Muscle of leg (tissue), 3 donors: ENCODE measurements at regions not wholly inside any gene's neighbourhood (a gene's known extent, or its start where the extent isn't known, plus 50 kb on each side); places are given as distances from the start of the nearest gene placed in this dataset.
"Not testable (repeated sequence)": the region's sequence is repeated elsewhere in the genome, so short reads cannot be mapped to it uniquely, and the experiment has no call there.

Source experiments
- DNase-seq: peaks from one replicate; pipeline ENCODE4 v3.0.0; 2013
- H3K27ac ChIP-seq: one replicate; pipeline ENCODE4 v1.5.1; 2013; ENCODE audit warnings: mild to moderate bottlenecking, low read length, control low read depth
- H3K27me3 ChIP-seq: one replicate; pipeline ENCODE4 v1.6.1; 2013; ENCODE audit warnings: low read length; ENCODE audit not compliant: control insufficient read depth, insufficient read depth
- H3K36me3 ChIP-seq: one replicate; pipeline ENCODE4 v1.6.1; 2013; ENCODE audit warnings: low read length; ENCODE audit not compliant: control insufficient read depth, insufficient read depth
- H3K4me1 ChIP-seq: one replicate; pipeline ENCODE4 v1.6.1; 2013; ENCODE audit warnings: low read length; ENCODE audit not compliant: control insufficient read depth, insufficient read depth
- H3K4me3 ChIP-seq: one replicate; pipeline ENCODE4 v1.5.1; 2013; ENCODE audit warnings: low read length, control low read depth
- H3K9me3 ChIP-seq: replicated peaks from 2 replicates; pipeline ENCODE4 v1.6.1; 2013; ENCODE audit warnings: low read depth, low read length; ENCODE audit not compliant: control insufficient read depth
- WGBS: methylation state at CpG from one replicate; pipeline ENCODE4 v1.1.5; 2013; ENCODE audit warnings: missing lambda C conversion rate; ENCODE audit not compliant: insufficient coverage; 5-methylcytosine and 5-hydroxymethylcytosine counted together

DNA sequence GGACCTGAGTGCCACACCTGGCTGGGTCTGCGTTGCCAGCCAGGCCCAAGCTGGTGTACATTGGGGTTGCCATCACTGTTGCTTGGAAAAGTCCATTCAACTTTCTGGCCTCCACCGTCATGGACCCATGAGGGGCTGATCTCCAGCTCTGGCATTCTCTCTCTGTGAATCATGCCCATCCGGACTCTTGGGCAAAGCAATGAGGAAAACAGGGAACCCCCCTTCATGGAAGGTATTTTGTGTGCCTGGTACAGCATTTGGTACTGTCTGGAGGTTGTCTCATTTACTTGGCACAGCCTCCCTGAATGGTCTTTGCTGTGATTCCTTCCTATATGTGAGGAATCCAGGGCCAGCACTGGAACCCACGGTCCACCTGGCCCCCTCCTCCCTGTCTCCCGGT, 99.4 kb downstream of the FOXD2 start:
- H3K27me3 ChIP-seq, result peaks cover 20% of the 10 kb centered on the region
- no peak overlapping the region for H3K27ac ChIP-seq
- H3K4me3 ChIP-seq, result no peak overlapping the region
- 67% methylated on average over 1 of the region's 5 CpGs for WGBS
- H3K36me3 ChIP-seq, result no peaks in the 10 kb centered on the region
- peaks cover 17% of the 10 kb centered on the region for H3K4me1 ChIP-seq
- no peak for DNase-seq
- H3K9me3 ChIP-seq, result no peaks in the 10 kb centered on the region

DNA sequence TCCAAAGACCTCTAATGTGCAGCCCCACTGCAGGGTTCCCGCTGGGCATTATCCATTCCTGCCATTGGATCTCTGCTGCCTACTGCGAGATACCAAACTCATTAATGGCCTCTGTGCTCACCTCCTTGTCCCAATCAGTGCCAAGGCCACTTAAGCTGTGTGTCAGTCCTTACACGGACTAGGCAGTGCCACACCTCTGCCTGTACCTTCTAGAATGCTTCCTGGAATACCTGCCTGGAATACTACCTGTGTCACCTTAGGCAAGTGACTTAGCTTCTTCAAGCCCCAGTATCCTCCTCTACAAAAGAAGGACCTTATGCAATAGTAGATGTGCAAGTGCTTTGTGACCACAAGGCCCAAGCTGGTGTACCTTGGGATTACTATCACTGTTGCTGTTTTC, 100.1 kb downstream of the FOXD2 start:
- Histone ChIP-seq H3K9me3 (no peaks in the 10 kb centered on the region), H3K36me3 (no peaks in the 10 kb centered on the region), H3K27ac (no peak overlapping the region), H3K27me3 (peaks cover 18% of the 10 kb centered on the region), H3K4me1 (peaks cover 15% of the 10 kb centered on the region), H3K4me3 (no peak overlapping the region)
- WGBS, result 77% methylated on average over 3 of the region's 3 CpGs
- DNase-seq, result no peak

DNA sequence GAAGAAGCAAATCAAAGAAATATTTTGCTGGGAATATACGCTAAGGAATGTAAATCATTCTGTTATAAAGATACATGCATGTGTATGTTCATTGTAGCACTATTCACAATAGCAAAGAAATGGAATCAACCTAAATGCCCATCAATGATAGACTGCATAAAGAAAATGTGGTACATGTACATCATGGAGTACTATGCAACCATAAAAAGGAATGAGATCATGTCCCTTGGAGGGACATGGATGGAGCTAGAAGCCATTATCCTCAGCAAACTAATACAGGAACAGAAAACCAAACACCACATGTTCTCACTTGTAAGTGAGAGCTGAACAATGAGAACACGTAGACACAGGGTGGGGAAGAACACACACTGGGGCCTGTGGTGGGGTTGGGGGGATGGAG, 100.7 kb downstream of the FOXD2 start:
- WGBS, result no CpG with 5 or more reads among the region's 2 CpGs
- Histone ChIP-seq H3K27me3 (peaks cover 17% of the 10 kb centered on the region), H3K4me1 (peaks cover 11% of the 10 kb centered on the region)
- DNase-seq, H3K4me3 ChIP-seq, H3K27ac ChIP-seq, H3K9me3 ChIP-seq, H3K36me3 ChIP-seq: not testable (repeated sequence)

DNA sequence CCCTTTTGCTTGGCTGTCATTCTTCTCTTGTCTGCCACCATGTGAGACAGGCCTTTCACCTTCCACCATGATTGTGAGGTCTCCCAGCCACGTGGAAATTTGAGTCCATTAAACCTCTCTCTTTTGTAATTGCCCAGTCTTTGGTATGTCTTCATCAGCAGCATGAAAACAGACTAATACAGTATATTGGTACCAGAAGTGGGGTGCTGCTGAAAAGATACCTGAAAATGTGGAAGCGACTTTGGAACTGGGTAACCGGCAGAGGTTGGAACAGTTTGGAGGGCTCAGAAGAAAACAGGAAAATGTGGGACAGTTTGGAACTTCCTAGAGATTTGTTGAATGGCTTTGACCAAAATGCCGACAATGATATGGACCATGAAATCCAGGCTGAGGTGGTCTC, 103.9 kb downstream of the FOXD2 start:
- not testable (repeated sequence) for H3K9me3 ChIP-seq, DNase-seq, H3K27me3 ChIP-seq, H3K27ac ChIP-seq, H3K4me3 ChIP-seq, H3K4me1 ChIP-seq, H3K36me3 ChIP-seq
- WGBS, result 98% methylated on average over 3 of the region's 4 CpGs

DNA sequence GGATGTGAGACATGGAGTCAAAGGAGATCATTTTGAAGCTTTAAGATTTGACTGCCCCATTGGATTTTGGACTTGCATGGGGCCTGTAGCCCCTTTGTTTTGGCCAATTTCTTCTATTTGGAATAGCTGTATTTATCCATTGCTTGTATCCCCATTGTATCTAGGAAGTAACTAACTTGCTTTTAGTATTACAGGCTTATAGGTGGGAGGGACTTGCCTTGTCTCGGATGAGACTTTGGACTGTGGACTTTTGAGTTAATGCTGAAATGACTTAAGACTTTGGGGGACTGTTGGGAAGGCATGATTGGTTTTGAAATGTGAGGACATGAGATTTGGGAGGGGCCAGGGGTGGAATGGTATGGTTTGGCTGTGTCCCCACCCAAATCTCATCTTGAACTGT, 105.2 kb downstream of the FOXD2 start:
- no CpG with 5 or more reads among the region's 1 CpG for WGBS
- not testable (repeated sequence) for H3K27me3 ChIP-seq

DNA sequence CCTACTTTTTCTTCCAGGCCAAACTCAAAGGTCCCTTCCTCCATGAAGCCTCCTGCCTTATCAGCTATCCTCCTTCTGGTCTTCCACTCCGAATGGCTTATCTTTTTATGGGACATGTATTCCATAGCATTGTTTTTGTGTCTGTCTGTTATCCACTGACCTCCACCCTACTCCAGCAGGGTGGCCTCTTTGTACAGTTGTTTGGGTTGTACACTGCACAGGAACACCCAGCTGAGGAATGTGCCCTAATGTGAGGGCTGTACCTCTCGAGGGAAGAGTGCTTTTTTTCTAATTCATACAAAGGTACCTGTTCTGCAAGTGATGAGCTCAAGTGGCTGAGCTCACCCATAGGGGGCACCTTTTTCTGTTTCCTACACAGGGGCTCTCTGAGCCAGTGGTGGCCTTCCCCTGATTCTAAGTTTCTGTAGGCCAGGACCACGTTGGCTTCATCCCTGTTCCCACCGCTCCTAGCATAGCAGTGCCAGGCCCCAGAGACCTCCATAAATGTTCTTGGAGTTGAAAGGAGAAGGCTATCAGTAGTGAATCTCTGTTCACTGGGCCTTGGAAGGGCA, 108.2 kb downstream of the FOXD2 start:
- Histone ChIP-seq H3K27me3 (peaks cover 3% of the 10 kb centered on the region), H3K36me3 (no peaks in the 10 kb centered on the region), H3K4me1 (peaks cover 11% of the 10 kb centered on the region), H3K27ac (no peak overlapping the region), H3K9me3 (no peaks in the 10 kb centered on the region), H3K4me3 (no peak overlapping the region)
- DNase-seq, result no peak
- 86% methylated on average over 3 of the region's 4 CpGs for WGBS

More for the DNA sequence above, 105.2 kb downstream of the FOXD2 start:
- H3K9me3 ChIP-seq, H3K4me3 ChIP-seq, H3K4me1 ChIP-seq, DNase-seq, H3K36me3 ChIP-seq, H3K27ac ChIP-seq: not testable (repeated sequence)

DNA sequence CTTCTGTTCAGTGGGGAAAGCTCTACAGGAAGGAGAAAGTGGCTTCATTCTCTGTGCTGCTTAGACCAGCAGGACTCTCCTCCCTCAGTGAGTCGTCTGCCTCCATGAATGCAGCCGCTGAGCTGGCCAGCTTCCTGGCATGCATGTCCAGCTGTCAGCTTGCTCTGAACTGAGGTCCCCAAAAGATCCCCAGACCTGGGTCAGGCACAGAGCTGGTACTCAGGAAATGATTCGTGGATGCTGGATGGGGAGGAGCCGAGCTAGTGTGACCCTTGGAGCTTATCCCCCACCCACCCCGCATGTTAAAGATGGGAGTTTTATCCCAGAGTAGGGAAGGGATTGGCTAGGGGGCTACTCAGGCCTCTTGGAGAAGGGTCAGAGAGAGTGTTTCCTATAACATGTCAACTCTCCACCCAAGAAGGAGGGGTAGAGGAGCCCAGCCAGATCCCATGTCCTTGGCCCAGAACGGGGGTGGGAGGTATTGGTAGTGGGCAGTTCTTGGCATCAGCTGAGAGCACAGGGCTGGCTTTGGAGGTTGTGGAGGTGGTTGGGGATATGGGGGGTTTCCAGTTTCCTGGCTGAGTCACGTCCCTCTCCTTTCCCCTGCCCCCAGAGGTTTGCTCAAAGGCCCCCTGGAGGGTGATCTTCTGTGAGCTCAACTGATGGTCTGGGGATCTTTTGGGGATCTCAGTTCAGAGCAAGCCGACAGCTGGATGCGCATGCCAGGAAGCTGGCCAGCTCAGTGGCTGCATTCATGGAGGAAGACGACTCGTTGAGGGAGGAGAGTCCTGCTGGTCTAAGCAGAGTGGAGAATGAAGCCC, 110.1 kb downstream of the FOXD2 start:
- no CpG with 5 or more reads among the region's 11 CpGs for WGBS
- peaks cover 10% of the 10 kb centered on the region for H3K27me3 ChIP-seq
- no peaks in the 10 kb centered on the region for H3K9me3 ChIP-seq
- H3K36me3 ChIP-seq, result no peaks in the 10 kb centered on the region
- H3K4me1 ChIP-seq, result peaks cover 11% of the 10 kb centered on the region
- peak; percentile 34 for DNase-seq
- H3K27ac ChIP-seq, result no peak overlapping the region
- H3K4me3 ChIP-seq, result no peak overlapping the region

DNA sequence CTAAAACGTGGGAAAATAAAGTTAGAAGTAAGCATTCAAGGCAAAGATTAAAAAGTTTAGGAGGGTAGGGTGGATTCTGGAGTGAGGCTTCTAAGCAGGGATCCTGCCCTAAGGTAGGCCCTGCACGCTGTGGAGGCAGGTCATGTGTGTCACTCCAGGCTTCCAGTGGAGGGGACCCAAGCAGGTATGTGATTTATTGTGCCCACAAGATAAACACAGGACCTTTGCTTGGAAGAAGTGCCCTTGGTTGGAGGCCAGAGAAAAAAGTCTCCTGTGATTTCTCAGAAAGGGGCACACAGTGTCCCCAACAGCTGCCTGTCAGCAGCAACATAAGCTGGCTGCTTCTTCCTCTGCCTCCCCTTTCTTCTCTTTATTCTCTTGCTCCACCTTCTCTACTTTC, 110.8 kb downstream of the FOXD2 start:
- H3K36me3 ChIP-seq, result no peaks in the 10 kb centered on the region
- H3K27me3 ChIP-seq, result peaks cover 12% of the 10 kb centered on the region
- H3K4me3 ChIP-seq, result no peak overlapping the region
- peaks cover 11% of the 10 kb centered on the region for H3K4me1 ChIP-seq
- no peak for DNase-seq
- H3K27ac ChIP-seq, result no peak overlapping the region
- H3K9me3 ChIP-seq, result no peaks in the 10 kb centered on the region
- 83% methylated on average over 1 of the region's 2 CpGs for WGBS

DNA sequence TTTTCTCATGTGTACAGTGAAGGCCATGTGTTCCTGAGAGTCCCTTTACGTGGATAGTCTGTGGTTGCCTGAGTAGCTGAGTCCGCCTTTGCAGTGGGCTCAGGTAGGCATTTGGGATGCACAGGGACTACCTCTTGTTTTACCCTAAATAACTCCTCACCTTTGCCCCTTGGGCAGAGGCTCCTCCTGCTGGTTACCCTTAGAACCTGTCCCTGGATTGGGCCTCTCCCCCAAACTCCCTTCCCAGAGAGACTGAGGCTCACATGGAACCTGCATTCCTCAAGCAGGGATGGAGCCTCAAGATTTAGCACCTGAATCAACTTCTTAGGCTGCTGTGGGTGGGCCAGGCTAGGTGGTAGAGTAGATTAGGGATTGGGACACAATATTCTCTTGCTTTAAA, 111.7 kb downstream of the FOXD2 start:
- Histone ChIP-seq H3K27me3 (peaks cover 15% of the 10 kb centered on the region), H3K4me1 (peaks cover 11% of the 10 kb centered on the region), H3K27ac (no peak overlapping the region), H3K36me3 (no peaks in the 10 kb centered on the region), H3K4me3 (no peak overlapping the region), H3K9me3 (no peaks in the 10 kb centered on the region)
- no peak for DNase-seq
- 100% methylated on average over 1 of the region's 2 CpGs for WGBS

DNA sequence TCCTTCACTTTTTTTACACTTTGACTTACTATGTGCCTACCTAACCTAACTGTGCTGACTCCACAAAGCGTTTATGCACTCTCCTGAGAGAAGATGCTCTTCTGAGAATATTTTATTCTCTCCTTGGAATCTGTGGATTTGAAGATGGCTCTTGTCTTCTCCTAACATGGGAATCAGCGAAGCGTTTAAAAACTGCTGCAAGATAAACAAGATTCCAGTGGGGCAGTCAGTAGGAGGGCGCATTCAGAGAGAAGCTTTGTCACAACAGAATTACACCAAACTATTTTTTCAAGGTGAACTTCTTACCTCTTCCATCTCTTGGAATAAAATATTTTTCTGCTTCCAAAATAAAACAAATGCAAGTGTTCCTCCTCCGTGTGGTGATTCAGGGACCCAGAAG, 113.1 kb downstream of the FOXD2 start:
- 81% methylated on average over 3 of the region's 5 CpGs for WGBS

More for the DNA sequence above, 113.1 kb downstream of the FOXD2 start:
- H3K27ac ChIP-seq, result no peak overlapping the region
- peaks cover 19% of the 10 kb centered on the region for H3K27me3 ChIP-seq
- no peaks in the 10 kb centered on the region for H3K36me3 ChIP-seq
- no peaks in the 10 kb centered on the region for H3K9me3 ChIP-seq
- H3K4me3 ChIP-seq, result no peak overlapping the region
- H3K4me1 ChIP-seq, result peaks cover 12% of the 10 kb centered on the region
- no peak for DNase-seq
